Suprapubic skin (tissue), 4 donors: ENCODE measurements at regions not wholly inside any gene's neighbourhood (a gene's known extent, or its start where the extent isn't known, plus 50 kb on each side); places are given as distances from the start of the nearest gene placed in this dataset.

ENCODE experiments used
- DNase-seq, 2 donors: peaks; one replicate each; pipeline ENCODE4 v3.0.0-alpha.2; 2019; ENCODE audit warnings: low spot score in 2 of 2
- H3K27ac ChIP-seq: fragments of 200-600 bp; sonication (generic); one replicate; pipeline ENCODE4 v1.5.1; 2019
- H3K27me3 ChIP-seq: fragments of 200-600 bp; sonication (generic); one replicate; pipeline ENCODE4 v1.5.1; 2019
- H3K36me3 ChIP-seq: fragments of 200-600 bp; sonication (generic); one replicate; pipeline ENCODE4 v1.5.1; 2019
- H3K4me1 ChIP-seq: fragments of 200-600 bp; sonication (generic); one replicate; pipeline ENCODE4 v1.5.1; 2019
- H3K4me3 ChIP-seq: fragments of 200-600 bp; sonication (generic); one replicate; pipeline ENCODE4 v1.5.1; 2019; ENCODE audit warnings: mild to moderate bottlenecking
- H3K9me3 ChIP-seq: fragments of 200-600 bp; sonication (generic); one replicate; pipeline ENCODE4 v1.5.1; 2019
- EP300 ChIP-seq: sonication (generic); formaldehyde crosslinking; IDR thresholded peaks from one replicate; pipeline ENCODE4 v1.6.1; 2017; ENCODE audit warnings: antibody characterized with exemption
- POLR2A ChIP-seq, 2 donors: fragments of 450-650 bp; IDR thresholded peaks; one replicate each; pipeline ENCODE4 v1.6.1; 2017; ENCODE audit warnings: antibody characterized with exemption in 2 of 2, mild to moderate bottlenecking in 2 of 2, moderate library complexity in 2 of 2
- POLR2AphosphoS5 ChIP-seq, 3 donors: sonication (generic); formaldehyde crosslinking; IDR thresholded peaks; one replicate each; pipeline ENCODE4 v1.6.1; 2017; ENCODE audit warnings: antibody characterized with exemption in 3 of 3
- WGBS: methylation state at CpG from one replicate; pipeline ENCODE4 v1.1.5; 2018; 5-methylcytosine and 5-hydroxymethylcytosine counted together
- TF ChIP-seq, protein P1 (sequence below), 2 donors: fragments of 200-600 bp in 1 of 2; fragments of 450-650 bp in 1 of 2; sonication (generic) in 1 of 2; IDR thresholded peaks; one replicate each; pipeline ENCODE4 v1.5.1; 2016 to 2019; ENCODE audit warnings: antibody characterized with exemption in 2 of 2, mild to moderate bottlenecking in 1 of 2, moderate library complexity in 1 of 2

GRCh38 chr15:62561571-62561970, 396.5 kb upstream of the C2CD4B start:
- Histone ChIP-seq H3K4me3 (peak overlapping the region; percentile 15), H3K9me3 (no peaks in the 10 kb centered on the region), H3K36me3 (no peaks in the 10 kb centered on the region), H3K27me3 (no peaks in the 10 kb centered on the region), H3K4me1 (peaks cover 5% of the 10 kb centered on the region), H3K27ac (no peak overlapping the region)
- 71% methylated on average over 8 of the region's 8 CpGs for WGBS
- DNase-seq: no peak
- TF ChIP-seq POLR2A (IDR thresholded peaks at IDR 0.05) (no peak), POLR2AphosphoS5 (IDR thresholded peaks at IDR 0.05) (no peak), EP300 (no peak)
- TF ChIP-seq, protein P1, sequence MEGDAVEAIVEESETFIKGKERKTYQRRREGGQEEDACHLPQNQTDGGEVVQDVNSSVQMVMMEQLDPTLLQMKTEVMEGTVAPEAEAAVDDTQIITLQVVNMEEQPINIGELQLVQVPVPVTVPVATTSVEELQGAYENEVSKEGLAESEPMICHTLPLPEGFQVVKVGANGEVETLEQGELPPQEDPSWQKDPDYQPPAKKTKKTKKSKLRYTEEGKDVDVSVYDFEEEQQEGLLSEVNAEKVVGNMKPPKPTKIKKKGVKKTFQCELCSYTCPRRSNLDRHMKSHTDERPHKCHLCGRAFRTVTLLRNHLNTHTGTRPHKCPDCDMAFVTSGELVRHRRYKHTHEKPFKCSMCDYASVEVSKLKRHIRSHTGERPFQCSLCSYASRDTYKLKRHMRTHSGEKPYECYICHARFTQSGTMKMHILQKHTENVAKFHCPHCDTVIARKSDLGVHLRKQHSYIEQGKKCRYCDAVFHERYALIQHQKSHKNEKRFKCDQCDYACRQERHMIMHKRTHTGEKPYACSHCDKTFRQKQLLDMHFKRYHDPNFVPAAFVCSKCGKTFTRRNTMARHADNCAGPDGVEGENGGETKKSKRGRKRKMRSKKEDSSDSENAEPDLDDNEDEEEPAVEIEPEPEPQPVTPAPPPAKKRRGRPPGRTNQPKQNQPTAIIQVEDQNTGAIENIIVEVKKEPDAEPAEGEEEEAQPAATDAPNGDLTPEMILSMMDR (IDR thresholded peaks at IDR 0.05): no peak

DNA sequence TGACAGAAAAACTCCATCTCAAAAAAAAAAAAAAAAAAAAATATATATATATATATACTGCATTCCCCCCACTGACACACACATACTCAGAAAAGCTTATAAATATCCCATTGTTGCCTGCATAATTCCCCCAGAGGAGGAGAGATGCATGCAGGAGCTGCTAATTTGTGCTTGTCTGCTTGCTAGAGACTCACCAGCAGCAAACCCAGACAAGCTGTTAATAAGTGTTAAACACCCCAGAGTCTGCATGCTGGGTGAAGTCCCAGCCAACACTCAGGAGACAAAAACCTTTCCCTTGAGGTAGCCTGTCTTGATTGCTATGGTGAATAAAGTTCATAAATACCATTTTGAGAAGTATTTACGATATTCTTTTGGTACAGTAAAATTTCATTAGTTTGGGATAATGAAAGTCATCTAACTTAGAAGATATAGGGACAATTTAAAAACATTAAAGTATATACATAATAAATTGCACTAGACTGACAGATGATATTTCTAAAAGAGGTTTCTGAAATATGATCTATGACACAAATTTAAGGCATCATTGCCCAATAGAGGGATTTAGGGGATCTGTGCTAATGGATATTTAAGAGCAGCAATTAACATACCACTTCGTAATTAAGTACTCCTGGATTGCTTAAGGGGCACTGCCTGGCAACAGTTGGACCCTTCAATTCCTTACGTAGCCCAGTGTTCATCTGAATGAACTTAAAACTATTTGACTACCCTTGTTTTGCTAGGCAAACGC, 400.0 kb upstream of the C2CD4B start:
- TF ChIP-seq EP300: no peak
- TF ChIP-seq, protein P1 (IDR thresholded peaks at IDR 0.05): no peak
- TF ChIP-seq POLR2AphosphoS5 (IDR thresholded peaks at IDR 0.05): no peak
- TF ChIP-seq POLR2A (IDR thresholded peaks at IDR 0.05): no peak
- H3K9me3 ChIP-seq: no peaks in the 10 kb centered on the region
- H3K27me3 ChIP-seq: no peaks in the 10 kb centered on the region
- no peak overlapping the region for H3K4me3 ChIP-seq
- DNase-seq: no peak
- 83% methylated on average over 4 of the region's 4 CpGs for WGBS
- peaks cover 9% of the 10 kb centered on the region for H3K4me1 ChIP-seq
- H3K27ac ChIP-seq: no peak overlapping the region
- H3K36me3 ChIP-seq: no peaks in the 10 kb centered on the region

DNA sequence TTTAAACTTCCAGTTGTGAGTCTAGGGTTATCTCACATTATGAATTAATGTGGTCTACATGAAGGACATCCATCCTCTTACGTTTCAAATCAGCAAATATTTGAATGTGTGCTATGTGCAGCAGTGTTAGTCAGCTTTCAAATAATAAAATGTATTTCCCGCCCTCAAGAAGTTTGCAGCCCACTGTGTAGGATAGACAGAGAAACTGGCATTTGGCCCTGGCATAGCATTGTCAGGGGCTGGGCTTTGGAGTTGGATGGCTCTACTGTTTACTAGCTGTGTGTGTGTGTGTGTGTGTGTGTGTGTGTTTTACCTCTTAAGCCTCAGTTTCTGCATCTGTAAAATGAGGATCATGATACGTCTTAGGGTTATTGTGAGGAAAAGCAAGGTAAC, 400.5 kb upstream of the C2CD4B start:
- 72% methylated on average over 3 of the region's 3 CpGs for WGBS
- no peak for DNase-seq

GRCh38 chr15:62566248-62566647, 401.2 kb upstream of the C2CD4B start:
- H3K4me3 ChIP-seq: no peak overlapping the region
- H3K36me3 ChIP-seq: no peaks in the 10 kb centered on the region
- WGBS: 57% methylated on average over 5 of the region's 5 CpGs
- DNase-seq: no peak
- peaks cover 14% of the 10 kb centered on the region for H3K4me1 ChIP-seq
- no peak overlapping the region for H3K27ac ChIP-seq
- H3K27me3 ChIP-seq: no peaks in the 10 kb centered on the region
- TF ChIP-seq, protein P1 (IDR thresholded peaks at IDR 0.05): no peak
- TF ChIP-seq POLR2AphosphoS5 (IDR thresholded peaks at IDR 0.05): no peak
- no peak for TF ChIP-seq POLR2A (IDR thresholded peaks at IDR 0.05)
- TF ChIP-seq EP300: no peak
- H3K9me3 ChIP-seq: no peaks in the 10 kb centered on the region

More for the DNA sequence above, 400.5 kb upstream of the C2CD4B start:
- no peak overlapping the region for H3K4me3 ChIP-seq
- H3K27me3 ChIP-seq: no peaks in the 10 kb centered on the region
- no peak overlapping the region for H3K27ac ChIP-seq
- no peaks in the 10 kb centered on the region for H3K9me3 ChIP-seq
- no peaks in the 10 kb centered on the region for H3K36me3 ChIP-seq
- peaks cover 14% of the 10 kb centered on the region for H3K4me1 ChIP-seq
- TF ChIP-seq POLR2AphosphoS5 (IDR thresholded peaks at IDR 0.05): no peak
- no peak for TF ChIP-seq EP300
- TF ChIP-seq, protein P1 (IDR thresholded peaks at IDR 0.05): no peak
- TF ChIP-seq POLR2A (IDR thresholded peaks at IDR 0.05): no peak

DNA sequence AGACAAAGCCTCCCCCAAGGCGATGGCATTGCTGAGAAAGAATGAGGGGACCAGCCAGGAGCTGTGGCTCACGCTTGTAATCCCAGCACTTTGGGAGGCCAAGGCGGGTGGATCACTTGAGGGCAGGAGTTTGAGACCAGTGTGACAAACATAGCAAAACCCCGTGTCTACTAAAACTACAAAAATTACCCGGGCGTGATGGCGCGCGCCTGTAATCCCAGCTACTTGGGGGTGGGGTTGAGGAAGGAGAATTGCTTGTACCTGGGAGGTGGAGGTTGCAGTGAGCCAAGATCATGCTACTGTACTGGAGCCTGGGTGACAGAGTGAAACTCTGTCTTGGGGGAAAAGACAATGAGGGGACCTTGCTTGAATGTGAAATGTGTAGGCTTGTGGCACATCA, 402.4 kb upstream of the C2CD4B start:
- Histone ChIP-seq H3K9me3 (no peaks in the 10 kb centered on the region), H3K27ac (no peak overlapping the region), H3K4me3 (no peak overlapping the region), H3K4me1 (peaks cover 14% of the 10 kb centered on the region), H3K36me3 (no peaks in the 10 kb centered on the region), H3K27me3 (no peaks in the 10 kb centered on the region)
- no peak for DNase-seq
- TF ChIP-seq, protein P1 (IDR thresholded peaks at IDR 0.05): no peak
- TF ChIP-seq EP300: no peak
- no peak for TF ChIP-seq POLR2A (IDR thresholded peaks at IDR 0.05)
- TF ChIP-seq POLR2AphosphoS5 (IDR thresholded peaks at IDR 0.05): no peak
- 93% methylated on average over 9 of the region's 9 CpGs for WGBS
